ENCODE measurements at regions not wholly inside any gene's neighbourhood (a gene's known extent, or its start where the extent isn't known, plus 50 kb on each side); places are given as distances from the start of the nearest gene placed in this dataset.

- H3K4me1 ChIP-seq (ENCODE audit: control insufficient read depth in 2 of 2, insufficient read depth in 2 of 2, low read length in 1 of 2), result no peaks in the 10 kb centered on the region
- WGBS, 2 donors, result 74 to 83% methylated on average over 3 of the region's 3 CpGs
These were observed 841.4 kb downstream of the SI start for GRCh38 chr3:164236851-164237250.

GRCh38 chr3:164235289-164236028, 842.8 kb downstream of the SI start:
- Histone ChIP-seq H3K4me3 (ENCODE audit: low read depth in 1 of 2, low read length in 2 of 2) (no peak overlapping the region), H3K27ac (ENCODE audit: low read depth in 2 of 2, low read length in 1 of 2) (no peak overlapping the region), H3K9me3 (ENCODE audit: control insufficient read depth in 2 of 2, insufficient read depth in 1 of 2, low read depth in 1 of 2, low read length in 1 of 2) (peaks cover 0 to 4% of the 10 kb centered on the region in 2 donors), H3K36me3 (ENCODE audit: control insufficient read depth in 2 of 2, insufficient read depth in 2 of 2, low read length in 1 of 2) (no peaks in the 10 kb centered on the region), H3K27me3 (ENCODE audit: control insufficient read depth in 1 of 2, insufficient read depth in 2 of 2, low read length in 2 of 2) (no peaks in the 10 kb centered on the region), H3K4me1 (ENCODE audit: control insufficient read depth in 2 of 2, insufficient read depth in 2 of 2, low read length in 1 of 2) (no peaks in the 10 kb centered on the region)
- 55 to 61% methylated on average over 4 of the region's 4 CpGs for WGBS, 2 donors

More at GRCh38 chr3:164236851-164237250, 841.4 kb downstream of the SI start:
- Histone ChIP-seq H3K9me3 (ENCODE audit: control insufficient read depth in 2 of 2, insufficient read depth in 1 of 2, low read depth in 1 of 2, low read length in 1 of 2) (peaks cover 0 to 2% of the 10 kb centered on the region in 2 donors), H3K36me3 (ENCODE audit: control insufficient read depth in 2 of 2, insufficient read depth in 2 of 2, low read length in 1 of 2) (no peaks in the 10 kb centered on the region), H3K27me3 (ENCODE audit: control insufficient read depth in 1 of 2, insufficient read depth in 2 of 2, low read length in 2 of 2) (no peaks in the 10 kb centered on the region), H3K27ac (ENCODE audit: low read depth in 2 of 2, low read length in 1 of 2) (no peak overlapping the region), H3K4me3 (ENCODE audit: low read depth in 1 of 2, low read length in 2 of 2) (no peak overlapping the region)

DNA sequence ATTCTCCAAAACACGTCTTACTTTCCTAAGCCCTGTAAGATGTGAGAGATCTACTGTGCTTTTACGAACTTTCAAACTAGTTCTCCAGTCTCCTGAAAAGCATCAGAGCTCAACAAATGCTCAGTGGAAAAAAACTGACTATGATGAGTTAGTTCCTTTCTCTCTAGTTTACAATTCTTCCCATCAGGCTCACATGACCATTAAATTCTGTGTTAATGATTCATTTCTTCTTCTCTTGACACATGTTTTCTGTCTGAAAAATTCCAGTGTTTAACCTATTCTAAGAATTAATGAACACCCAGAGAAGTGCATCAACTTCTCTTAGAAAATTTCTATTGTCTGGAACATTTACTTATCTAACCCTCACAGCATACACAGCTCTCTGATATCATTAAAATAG, 844.3 kb downstream of the SI start:
- H3K27ac ChIP-seq (ENCODE audit: low read depth in 2 of 2, low read length in 1 of 2), result no peak overlapping the region
- H3K4me3 ChIP-seq (ENCODE audit: low read depth in 1 of 2, low read length in 2 of 2), result no peak overlapping the region
- no peaks in the 10 kb centered on the region for H3K36me3 ChIP-seq (ENCODE audit: control insufficient read depth in 2 of 2, insufficient read depth in 2 of 2, low read length in 1 of 2)
- peaks cover 0 to 4% of the 10 kb centered on the region in 2 donors for H3K9me3 ChIP-seq (ENCODE audit: control insufficient read depth in 2 of 2, insufficient read depth in 1 of 2, low read depth in 1 of 2, low read length in 1 of 2)
- no peaks in the 10 kb centered on the region for H3K4me1 ChIP-seq (ENCODE audit: control insufficient read depth in 2 of 2, insufficient read depth in 2 of 2, low read length in 1 of 2)
- 63 to 70% methylated on average over 2 of the region's 2 CpGs for WGBS, 2 donors
- no peaks in the 10 kb centered on the region for H3K27me3 ChIP-seq (ENCODE audit: control insufficient read depth in 1 of 2, insufficient read depth in 2 of 2, low read length in 2 of 2)

DNA sequence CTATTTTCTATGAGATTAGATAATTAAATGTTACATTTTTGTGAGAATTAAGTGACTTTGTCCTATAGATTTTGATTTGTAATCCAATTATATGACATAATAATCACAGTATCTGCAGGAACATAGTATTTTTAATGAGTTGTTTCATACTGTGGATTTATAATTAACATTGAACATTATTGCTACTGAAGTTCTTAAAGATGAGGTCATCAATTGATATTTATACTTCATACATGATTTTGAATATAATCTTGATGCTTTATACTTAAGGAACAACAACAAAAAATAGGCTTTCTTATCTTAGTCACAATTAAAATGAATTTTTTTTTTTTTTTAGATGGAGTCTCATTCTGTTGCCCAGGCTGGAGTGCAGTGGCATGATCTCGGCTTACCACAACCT, 846.6 kb downstream of the SI start:
- H3K4me1 ChIP-seq (ENCODE audit: control insufficient read depth in 2 of 2, insufficient read depth in 2 of 2, low read length in 1 of 2), result no peaks in the 10 kb centered on the region
- peaks cover 0 to 4% of the 10 kb centered on the region in 2 donors for H3K9me3 ChIP-seq (ENCODE audit: control insufficient read depth in 2 of 2, insufficient read depth in 1 of 2, low read depth in 1 of 2, low read length in 1 of 2)
- H3K27ac ChIP-seq (ENCODE audit: low read depth in 2 of 2, low read length in 1 of 2), result no peak overlapping the region
- WGBS, 2 donors, result 96 to 100% methylated on average over 1 of the region's 1 CpG
- no peak overlapping the region for H3K4me3 ChIP-seq (ENCODE audit: low read depth in 1 of 2, low read length in 2 of 2)
- H3K36me3 ChIP-seq (ENCODE audit: control insufficient read depth in 2 of 2, insufficient read depth in 2 of 2, low read length in 1 of 2), result no peaks in the 10 kb centered on the region
- H3K27me3 ChIP-seq (ENCODE audit: control insufficient read depth in 1 of 2, insufficient read depth in 2 of 2, low read length in 2 of 2), result no peaks in the 10 kb centered on the region

GRCh38 chr3:164230385-164231094, 847.8 kb downstream of the SI start:
- Histone ChIP-seq H3K4me3 (ENCODE audit: low read depth in 1 of 2, low read length in 2 of 2) (no peak overlapping the region), H3K36me3 (ENCODE audit: control insufficient read depth in 2 of 2, insufficient read depth in 2 of 2, low read length in 1 of 2) (no peaks in the 10 kb centered on the region), H3K4me1 (ENCODE audit: control insufficient read depth in 2 of 2, insufficient read depth in 2 of 2, low read length in 1 of 2) (no peaks in the 10 kb centered on the region), H3K27me3 (ENCODE audit: control insufficient read depth in 1 of 2, insufficient read depth in 2 of 2, low read length in 2 of 2) (no peaks in the 10 kb centered on the region), H3K9me3 (ENCODE audit: control insufficient read depth in 2 of 2, insufficient read depth in 1 of 2, low read depth in 1 of 2, low read length in 1 of 2) (peaks cover 2 to 4% of the 10 kb centered on the region in 2 donors), H3K27ac (ENCODE audit: low read depth in 2 of 2, low read length in 1 of 2) (no peak overlapping the region)
- WGBS, 2 donors, result 72 to 81% methylated on average over 3 of the region's 3 CpGs

GRCh38 chr3:164224126-164224525, 854.2 kb downstream of the SI start:
- Histone ChIP-seq H3K36me3 (ENCODE audit: control insufficient read depth in 2 of 2, insufficient read depth in 2 of 2, low read length in 1 of 2) (no peaks in the 10 kb centered on the region), H3K27ac (ENCODE audit: low read depth in 2 of 2, low read length in 1 of 2) (no peak overlapping the region), H3K9me3 (ENCODE audit: control insufficient read depth in 2 of 2, insufficient read depth in 1 of 2, low read depth in 1 of 2, low read length in 1 of 2) (peaks cover 0 to 2% of the 10 kb centered on the region in 2 donors), H3K4me1 (ENCODE audit: control insufficient read depth in 2 of 2, insufficient read depth in 2 of 2, low read length in 1 of 2) (no peaks in the 10 kb centered on the region), H3K4me3 (ENCODE audit: low read depth in 1 of 2, low read length in 2 of 2) (no peak overlapping the region), H3K27me3 (ENCODE audit: control insufficient read depth in 1 of 2, insufficient read depth in 2 of 2, low read length in 2 of 2) (no peaks in the 10 kb centered on the region)
- WGBS, 2 donors, result 0 to 27% methylated on average over 1 of the region's 1 CpG

DNA sequence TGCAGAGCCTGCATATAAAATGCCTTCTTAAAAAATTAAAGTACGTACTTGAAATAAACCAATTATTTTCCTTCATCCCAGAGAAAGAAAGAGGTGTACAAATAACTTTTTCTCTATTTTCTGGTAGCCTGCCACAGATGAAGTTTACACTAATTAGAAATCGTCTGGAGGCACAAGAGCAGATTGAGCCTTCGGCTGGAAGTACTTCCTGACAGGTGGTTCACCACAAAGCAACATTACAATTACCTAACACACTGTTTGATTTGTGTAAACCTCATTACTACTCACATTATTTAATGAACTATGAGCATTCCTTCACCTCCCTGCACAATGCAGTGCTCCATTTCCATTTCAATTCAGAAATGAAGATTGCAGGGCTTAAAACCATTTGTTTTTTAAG, 856.1 kb downstream of the SI start:
- Histone ChIP-seq H3K27me3 (ENCODE audit: control insufficient read depth in 1 of 2, insufficient read depth in 2 of 2, low read length in 2 of 2) (no peaks in the 10 kb centered on the region), H3K4me1 (ENCODE audit: control insufficient read depth in 2 of 2, insufficient read depth in 2 of 2, low read length in 1 of 2) (no peaks in the 10 kb centered on the region), H3K36me3 (ENCODE audit: control insufficient read depth in 2 of 2, insufficient read depth in 2 of 2, low read length in 1 of 2) (no peaks in the 10 kb centered on the region), H3K9me3 (ENCODE audit: control insufficient read depth in 2 of 2, insufficient read depth in 1 of 2, low read depth in 1 of 2, low read length in 1 of 2) (peaks cover 0 to 2% of the 10 kb centered on the region in 2 donors), H3K4me3 (ENCODE audit: low read depth in 1 of 2, low read length in 2 of 2) (no peak overlapping the region), H3K27ac (ENCODE audit: low read depth in 2 of 2, low read length in 1 of 2) (no peak overlapping the region)
- 43 to 48% methylated on average over 3 of the region's 3 CpGs for WGBS, 2 donors

GRCh38 chr3:164221297-164221696, 857.0 kb downstream of the SI start:
- peaks cover 0 to 2% of the 10 kb centered on the region in 2 donors for H3K9me3 ChIP-seq (ENCODE audit: control insufficient read depth in 2 of 2, insufficient read depth in 1 of 2, low read depth in 1 of 2, low read length in 1 of 2)
- H3K27ac ChIP-seq (ENCODE audit: low read depth in 2 of 2, low read length in 1 of 2), result no peak overlapping the region
- 67 to 71% methylated on average over 1 of the region's 1 CpG for WGBS, 2 donors

DNA sequence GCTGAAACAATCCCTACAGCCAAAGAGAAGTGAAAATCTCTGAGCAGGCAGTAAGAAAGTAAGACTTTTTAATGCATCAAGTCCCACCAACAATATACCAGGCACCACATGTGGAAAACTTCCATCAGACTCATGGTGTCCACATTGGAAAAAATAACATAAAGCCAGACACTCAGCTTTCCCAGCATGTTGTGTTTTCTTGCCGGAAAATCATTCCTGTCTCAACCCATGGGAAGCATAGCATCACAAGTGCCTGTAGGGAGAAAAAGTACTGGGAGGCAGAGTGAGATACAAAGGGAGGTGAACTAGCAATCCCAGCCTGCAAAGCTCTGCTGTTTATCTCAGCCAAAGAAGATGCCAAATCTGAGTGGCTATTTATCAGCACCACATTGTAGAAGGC, 868.9 kb downstream of the SI start:
- Histone ChIP-seq H3K36me3 (ENCODE audit: control insufficient read depth in 2 of 2, insufficient read depth in 2 of 2, low read length in 1 of 2) (no peaks in the 10 kb centered on the region), H3K4me1 (ENCODE audit: control insufficient read depth in 2 of 2, insufficient read depth in 2 of 2, low read length in 1 of 2) (no peaks in the 10 kb centered on the region), H3K4me3 (ENCODE audit: low read depth in 1 of 2, low read length in 2 of 2) (no peak overlapping the region), H3K27me3 (ENCODE audit: control insufficient read depth in 1 of 2, insufficient read depth in 2 of 2, low read length in 2 of 2) (no peaks in the 10 kb centered on the region), H3K9me3 (ENCODE audit: control insufficient read depth in 2 of 2, insufficient read depth in 1 of 2, low read depth in 1 of 2, low read length in 1 of 2) (no peaks in the 10 kb centered on the region), H3K27ac (ENCODE audit: low read depth in 2 of 2, low read length in 1 of 2) (no peak overlapping the region)
- 88 to 89% methylated on average over 1 of the region's 1 CpG for WGBS, 2 donors

More at GRCh38 chr3:164221297-164221696, 857.0 kb downstream of the SI start:
- H3K4me3 ChIP-seq (ENCODE audit: low read depth in 1 of 2, low read length in 2 of 2), result no peak overlapping the region
- H3K36me3 ChIP-seq (ENCODE audit: control insufficient read depth in 2 of 2, insufficient read depth in 2 of 2, low read length in 1 of 2), result no peaks in the 10 kb centered on the region
- no peaks in the 10 kb centered on the region for H3K27me3 ChIP-seq (ENCODE audit: control insufficient read depth in 1 of 2, insufficient read depth in 2 of 2, low read length in 2 of 2)
- no peaks in the 10 kb centered on the region for H3K4me1 ChIP-seq (ENCODE audit: control insufficient read depth in 2 of 2, insufficient read depth in 2 of 2, low read length in 1 of 2)
